Activated CD8-positive, alpha-beta memory T cell treated with anti-CD3 and anti-CD28 coated beads for 36 hours (primary cell): ENCODE measurements at regions not wholly inside any gene's neighbourhood (a gene's known extent, or its start where the extent isn't known, plus 50 kb on each side); places are given as distances from the start of the nearest gene placed in this dataset.
"Not testable (repeated sequence)": the region's sequence is repeated elsewhere in the genome, so short reads cannot be mapped to it uniquely, and the experiment has no call there.

Source experiments
- CTCF ChIA-PET: fragments of 350-600 bp; sonication (Branson Sonifier 250); formaldehyde crosslinking; loops from one replicate; lab custom pipeline; 2021; ENCODE audit warnings: antibody characterized with exemption; lab: Charles Lee
- POLR2A ChIA-PET: fragments of 350-600 bp; sonication (Branson Sonifier 250); formaldehyde crosslinking; loops from one replicate; lab custom pipeline; 2021; ENCODE audit warnings: antibody characterized with exemption; lab: Charles Lee

- ChIA-PET CTCF (no interaction called here), POLR2A (interaction anchor here (0.7 kb wide), 1 partner anchor 24 kb away, joined by 8 read pairs; no protein-coding TSS in a partner anchor)
Observed at GRCh38 chr7:153152801-153153422, 393.4 kb downstream of the ACTR3B start.

GRCh38 chr7:153158149-153158548, 398.6 kb downstream of the ACTR3B start:
- POLR2A ChIA-PET: no interaction called here
- CTCF ChIA-PET: no interaction called here

- ChIA-PET POLR2A (no interaction called here), CTCF (interaction anchor here (0.6 kb wide), 1 partner anchor 77 kb away, joined by 5 read pairs; no protein-coding TSS in a partner anchor)
Observed at GRCh38 chr7:153170287-153170686, 410.7 kb downstream of the ACTR3B start.

- CTCF ChIA-PET: no interaction called here
Observed at GRCh38 chr7:153185936-153186335, 426.4 kb downstream of the ACTR3B start.

GRCh38 chr7:153188161-153188560, 428.6 kb downstream of the ACTR3B start:
- ChIA-PET POLR2A (no interaction called here), CTCF (no interaction called here)

More at GRCh38 chr7:153185936-153186335, 426.4 kb downstream of the ACTR3B start:
- POLR2A ChIA-PET: no interaction called here

- POLR2A ChIA-PET: no interaction called here
- CTCF ChIA-PET: no interaction called here
Observed at GRCh38 chr7:153188630-153189029, 429.1 kb downstream of the ACTR3B start.

GRCh38 chr7:153190452-153190851, 430.9 kb downstream of the ACTR3B start:
- POLR2A ChIA-PET: no interaction called here
- CTCF ChIA-PET: no interaction called here

GRCh38 chr7:153190986-153191385, 431.4 kb downstream of the ACTR3B start:
- POLR2A ChIA-PET: no interaction called here
- CTCF ChIA-PET: no interaction called here

- ChIA-PET CTCF (no interaction called here), POLR2A (no interaction called here)
Observed at GRCh38 chr7:153193144-153193595, 433.6 kb downstream of the ACTR3B start.

- POLR2A ChIA-PET: no interaction called here
- CTCF ChIA-PET: no interaction called here
Observed at GRCh38 chr7:153217032-153217431, 457.5 kb downstream of the ACTR3B start.

- CTCF ChIA-PET: no interaction called here
Observed at GRCh38 chr7:153224890-153225289, 465.3 kb downstream of the ACTR3B start.

GRCh38 chr7:153245136-153245535, 485.6 kb downstream of the ACTR3B start:
- POLR2A ChIA-PET, CTCF ChIA-PET: not testable (repeated sequence)

More at GRCh38 chr7:153224890-153225289, 465.3 kb downstream of the ACTR3B start:
- POLR2A ChIA-PET: no interaction called here

- ChIA-PET CTCF (no interaction called here), POLR2A (no interaction called here)
Observed at GRCh38 chr7:153245809-153246208, 486.3 kb downstream of the ACTR3B start.

- POLR2A ChIA-PET: no interaction called here
Observed at GRCh38 chr7:153247926-153248325, 488.4 kb downstream of the ACTR3B start.

GRCh38 chr7:153258686-153259085, 499.1 kb downstream of the ACTR3B start:
- POLR2A ChIA-PET: no interaction called here

More at GRCh38 chr7:153247926-153248325, 488.4 kb downstream of the ACTR3B start:
- CTCF ChIA-PET: no interaction called here

GRCh38 chr7:153276394-153276793, 516.8 kb downstream of the ACTR3B start:
- ChIA-PET POLR2A (no interaction called here), CTCF (no interaction called here)

More at GRCh38 chr7:153258686-153259085, 499.1 kb downstream of the ACTR3B start:
- CTCF ChIA-PET: no interaction called here

GRCh38 chr7:153286763-153287162, 527.2 kb downstream of the ACTR3B start:
- ChIA-PET CTCF (no interaction called here), POLR2A (no interaction called here)

GRCh38 chr7:153290066-153290465, 530.5 kb downstream of the ACTR3B start:
- CTCF ChIA-PET: no interaction called here

GRCh38 chr7:153297141-153297540, 537.6 kb downstream of the ACTR3B start:
- CTCF ChIA-PET: no interaction called here
- POLR2A ChIA-PET: no interaction called here

More at GRCh38 chr7:153290066-153290465, 530.5 kb downstream of the ACTR3B start:
- POLR2A ChIA-PET: no interaction called here

- CTCF ChIA-PET: no interaction called here
- POLR2A ChIA-PET: no interaction called here
Observed at GRCh38 chr7:153301936-153302335, 542.4 kb downstream of the ACTR3B start.

- ChIA-PET CTCF (no interaction called here), POLR2A (no interaction called here)
Observed at GRCh38 chr7:153320005-153320404, 560.5 kb downstream of the ACTR3B start.
